ENCODE measurements at regions not wholly inside any gene's neighbourhood (a gene's known extent, or its start where the extent isn't known, plus 50 kb on each side); places are given as distances from the start of the nearest gene placed in this dataset.

GRCh38 chr9:105006514-105006913 is 78.6 kb upstream of the ABCA1 start:
- TF ChIP-seq CTCF (IDR thresholded peaks at IDR 0.05; ENCODE audit: poor library complexity) (no peak), EZH2 (IDR thresholded peaks at IDR 0.05; ENCODE audit: borderline replicate concordance) (no peak)
